ENCODE measurements at regions not wholly inside any gene's neighbourhood (a gene's known extent, or its start where the extent isn't known, plus 50 kb on each side); places are given as distances from the start of the nearest gene placed in this dataset.

DNA sequence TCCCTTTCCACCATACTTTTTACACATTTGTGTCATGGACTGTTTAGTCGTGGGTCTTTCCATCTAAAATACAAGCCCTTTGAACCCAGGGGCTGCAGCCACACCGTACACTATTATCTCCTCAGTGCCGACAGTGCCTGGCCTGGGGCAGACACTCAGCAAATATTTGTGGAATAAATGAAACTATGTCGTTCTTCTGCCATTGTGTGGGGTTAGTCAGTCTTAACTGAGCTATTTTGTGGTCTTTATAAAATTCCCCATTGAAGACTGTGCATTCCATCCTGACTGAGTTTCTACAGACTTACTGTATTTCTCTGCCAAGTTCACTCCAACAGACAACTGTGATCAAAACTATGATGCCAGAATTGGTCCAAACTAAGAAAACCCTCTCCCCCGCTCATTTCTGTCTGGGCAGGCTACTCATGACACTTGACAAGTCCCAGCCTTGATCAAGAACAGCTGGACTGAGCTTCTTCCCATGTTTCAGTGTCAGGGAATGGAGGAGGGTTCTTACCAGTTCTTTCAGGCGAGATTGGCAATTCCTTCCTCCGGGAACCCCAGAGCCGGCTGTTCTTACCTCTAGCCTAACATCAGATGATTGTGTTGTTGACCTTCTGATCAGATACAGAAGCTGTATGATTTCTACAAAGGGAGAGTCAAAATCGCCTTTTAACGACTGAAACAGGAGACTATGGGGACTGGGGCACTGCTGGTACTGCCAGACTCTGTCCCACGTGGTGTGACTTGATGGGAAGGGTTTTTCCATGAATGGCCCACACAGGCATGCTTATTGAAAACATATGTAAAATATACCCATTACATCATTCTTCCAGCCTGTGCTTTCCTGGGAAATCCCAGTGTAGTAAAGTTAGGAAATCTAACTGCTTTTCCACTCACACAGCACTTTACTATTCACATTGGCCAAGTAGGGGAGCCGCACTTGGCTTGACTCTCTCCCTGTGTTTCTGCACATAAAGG, 77.4 kb upstream of the NPAS2 start:
- Histone ChIP-seq H3K27me3 (ENCODE audit: control insufficient read depth in 4 of 4, insufficient read depth in 4 of 4, low read length in 3 of 4) (no peaks in the 10 kb centered on the region), H3K4me1 (ENCODE audit: control insufficient read depth in 4 of 4, insufficient read depth in 4 of 4, low read length in 3 of 4) (peaks cover 4 to 18% (median 12%) of the 10 kb centered on the region in 4 donors), H3K4me3 (ENCODE audit: low read depth in 1 of 3, low read length in 3 of 3) (no peak overlapping the region), H3K36me3 (ENCODE audit: control insufficient read depth in 4 of 4, insufficient read depth in 3 of 4, low read depth in 1 of 4, low read length in 3 of 4) (no peaks in the 10 kb centered on the region), H3K9me3 (ENCODE audit: control insufficient read depth in 4 of 4, low read length in 3 of 4) (no peaks in the 10 kb centered on the region), H3K9ac (ENCODE audit: low read depth in 1 of 2, low read length in 2 of 2) (no peak overlapping the region), H3K27ac (ENCODE audit: low read depth in 1 of 2, low read length in 2 of 2) (no peak overlapping the region)
- 59% methylated on average over 12 of the region's 12 CpGs for WGBS
- TF ChIP-seq, protein P1, sequence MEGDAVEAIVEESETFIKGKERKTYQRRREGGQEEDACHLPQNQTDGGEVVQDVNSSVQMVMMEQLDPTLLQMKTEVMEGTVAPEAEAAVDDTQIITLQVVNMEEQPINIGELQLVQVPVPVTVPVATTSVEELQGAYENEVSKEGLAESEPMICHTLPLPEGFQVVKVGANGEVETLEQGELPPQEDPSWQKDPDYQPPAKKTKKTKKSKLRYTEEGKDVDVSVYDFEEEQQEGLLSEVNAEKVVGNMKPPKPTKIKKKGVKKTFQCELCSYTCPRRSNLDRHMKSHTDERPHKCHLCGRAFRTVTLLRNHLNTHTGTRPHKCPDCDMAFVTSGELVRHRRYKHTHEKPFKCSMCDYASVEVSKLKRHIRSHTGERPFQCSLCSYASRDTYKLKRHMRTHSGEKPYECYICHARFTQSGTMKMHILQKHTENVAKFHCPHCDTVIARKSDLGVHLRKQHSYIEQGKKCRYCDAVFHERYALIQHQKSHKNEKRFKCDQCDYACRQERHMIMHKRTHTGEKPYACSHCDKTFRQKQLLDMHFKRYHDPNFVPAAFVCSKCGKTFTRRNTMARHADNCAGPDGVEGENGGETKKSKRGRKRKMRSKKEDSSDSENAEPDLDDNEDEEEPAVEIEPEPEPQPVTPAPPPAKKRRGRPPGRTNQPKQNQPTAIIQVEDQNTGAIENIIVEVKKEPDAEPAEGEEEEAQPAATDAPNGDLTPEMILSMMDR (IDR thresholded peaks at IDR 0.05; ENCODE audit: low read depth, low read length, missing input control) = no peak
- TF ChIP-seq GABPA (IDR thresholded peaks at IDR 0.05 in 1 of 2, conservative IDR thresholded peaks at IDR 0.05 in 1 of 2) = no peak
- no peak for TF ChIP-seq JUND (IDR thresholded peaks at IDR 0.05)
- TF ChIP-seq YY1 (IDR thresholded peaks at IDR 0.05) = no peak
- TF ChIP-seq, protein P2, sequence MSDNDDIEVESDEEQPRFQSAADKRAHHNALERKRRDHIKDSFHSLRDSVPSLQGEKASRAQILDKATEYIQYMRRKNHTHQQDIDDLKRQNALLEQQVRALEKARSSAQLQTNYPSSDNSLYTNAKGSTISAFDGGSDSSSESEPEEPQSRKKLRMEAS (IDR thresholded peaks at IDR 0.05) = no peak
- TF ChIP-seq HNF4G (IDR thresholded peaks at IDR 0.05) = no peak
- TF ChIP-seq EGR1 (IDR thresholded peaks at IDR 0.05; ENCODE audit: low read depth in 2 of 2) = no peak
- TF ChIP-seq FOXA2 (IDR thresholded peaks at IDR 0.05) = no peak
- TF ChIP-seq, protein P3, sequence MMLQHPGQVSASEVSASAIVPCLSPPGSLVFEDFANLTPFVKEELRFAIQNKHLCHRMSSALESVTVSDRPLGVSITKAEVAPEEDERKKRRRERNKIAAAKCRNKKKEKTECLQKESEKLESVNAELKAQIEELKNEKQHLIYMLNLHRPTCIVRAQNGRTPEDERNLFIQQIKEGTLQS (IDR thresholded peaks at IDR 0.05) = no peak
- TF ChIP-seq TAF1 (conservative IDR thresholded peaks at IDR 0.05) = no peak
- TF ChIP-seq, protein P4, sequence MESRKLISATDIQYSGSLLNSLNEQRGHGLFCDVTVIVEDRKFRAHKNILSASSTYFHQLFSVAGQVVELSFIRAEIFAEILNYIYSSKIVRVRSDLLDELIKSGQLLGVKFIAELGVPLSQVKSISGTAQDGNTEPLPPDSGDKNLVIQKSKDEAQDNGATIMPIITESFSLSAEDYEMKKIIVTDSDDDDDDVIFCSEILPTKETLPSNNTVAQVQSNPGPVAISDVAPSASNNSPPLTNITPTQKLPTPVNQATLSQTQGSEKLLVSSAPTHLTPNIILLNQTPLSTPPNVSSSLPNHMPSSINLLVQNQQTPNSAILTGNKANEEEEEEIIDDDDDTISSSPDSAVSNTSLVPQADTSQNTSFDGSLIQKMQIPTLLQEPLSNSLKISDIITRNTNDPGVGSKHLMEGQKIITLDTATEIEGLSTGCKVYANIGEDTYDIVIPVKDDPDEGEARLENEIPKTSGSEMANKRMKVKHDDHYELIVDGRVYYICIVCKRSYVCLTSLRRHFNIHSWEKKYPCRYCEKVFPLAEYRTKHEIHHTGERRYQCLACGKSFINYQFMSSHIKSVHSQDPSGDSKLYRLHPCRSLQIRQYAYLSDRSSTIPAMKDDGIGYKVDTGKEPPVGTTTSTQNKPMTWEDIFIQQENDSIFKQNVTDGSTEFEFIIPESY (IDR thresholded peaks at IDR 0.05) = no peak
- TF ChIP-seq NR2F2 (IDR thresholded peaks at IDR 0.05) = no peak
- TF ChIP-seq, protein P5, sequence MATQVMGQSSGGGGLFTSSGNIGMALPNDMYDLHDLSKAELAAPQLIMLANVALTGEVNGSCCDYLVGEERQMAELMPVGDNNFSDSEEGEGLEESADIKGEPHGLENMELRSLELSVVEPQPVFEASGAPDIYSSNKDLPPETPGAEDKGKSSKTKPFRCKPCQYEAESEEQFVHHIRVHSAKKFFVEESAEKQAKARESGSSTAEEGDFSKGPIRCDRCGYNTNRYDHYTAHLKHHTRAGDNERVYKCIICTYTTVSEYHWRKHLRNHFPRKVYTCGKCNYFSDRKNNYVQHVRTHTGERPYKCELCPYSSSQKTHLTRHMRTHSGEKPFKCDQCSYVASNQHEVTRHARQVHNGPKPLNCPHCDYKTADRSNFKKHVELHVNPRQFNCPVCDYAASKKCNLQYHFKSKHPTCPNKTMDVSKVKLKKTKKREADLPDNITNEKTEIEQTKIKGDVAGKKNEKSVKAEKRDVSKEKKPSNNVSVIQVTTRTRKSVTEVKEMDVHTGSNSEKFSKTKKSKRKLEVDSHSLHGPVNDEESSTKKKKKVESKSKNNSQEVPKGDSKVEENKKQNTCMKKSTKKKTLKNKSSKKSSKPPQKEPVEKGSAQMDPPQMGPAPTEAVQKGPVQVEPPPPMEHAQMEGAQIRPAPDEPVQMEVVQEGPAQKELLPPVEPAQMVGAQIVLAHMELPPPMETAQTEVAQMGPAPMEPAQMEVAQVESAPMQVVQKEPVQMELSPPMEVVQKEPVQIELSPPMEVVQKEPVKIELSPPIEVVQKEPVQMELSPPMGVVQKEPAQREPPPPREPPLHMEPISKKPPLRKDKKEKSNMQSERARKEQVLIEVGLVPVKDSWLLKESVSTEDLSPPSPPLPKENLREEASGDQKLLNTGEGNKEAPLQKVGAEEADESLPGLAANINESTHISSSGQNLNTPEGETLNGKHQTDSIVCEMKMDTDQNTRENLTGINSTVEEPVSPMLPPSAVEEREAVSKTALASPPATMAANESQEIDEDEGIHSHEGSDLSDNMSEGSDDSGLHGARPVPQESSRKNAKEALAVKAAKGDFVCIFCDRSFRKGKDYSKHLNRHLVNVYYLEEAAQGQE (IDR thresholded peaks at IDR 0.05) = no peak
- no peak for TF ChIP-seq FOXA1 (IDR thresholded peaks at IDR 0.05)
- no peak for TF ChIP-seq RXRA (IDR thresholded peaks at IDR 0.05)
- TF ChIP-seq SP1 (IDR thresholded peaks at IDR 0.05) = no peak
- no peak for TF ChIP-seq HNF4A (conservative IDR thresholded peaks at IDR 0.05)
- TF ChIP-seq RAD21 (IDR thresholded peaks at IDR 0.05) = no peak
- DNase-seq (ENCODE audit: low spot score) = no peak
